Stomach (tissue), 4 donors: ENCODE measurements at regions not wholly inside any gene's neighbourhood (a gene's known extent, or its start where the extent isn't known, plus 50 kb on each side); places are given as distances from the start of the nearest gene placed in this dataset.
"Not testable (repeated sequence)": the region's sequence is repeated elsewhere in the genome, so short reads cannot be mapped to it uniquely, and the experiment has no call there.

ENCODE experiments used
- CTCF ChIP-seq, 7 experiments: fragments of 450-650 bp in 4 of 7; fragments of 200-600 bp in 3 of 7; sonication (generic) in 3 of 7; IDR thresholded peaks; one replicate each; pipeline ENCODE4 v1.5.1; 2016 to 2019; ENCODE audit warnings: antibody characterized with exemption in 7 of 7, control low read depth in 2 of 7, mild to moderate bottlenecking in 1 of 7
- EP300 ChIP-seq: sonication (generic); formaldehyde crosslinking; IDR thresholded peaks from one replicate; pipeline ENCODE4 v1.6.1; 2017; ENCODE audit warnings: antibody characterized with exemption

DNA sequence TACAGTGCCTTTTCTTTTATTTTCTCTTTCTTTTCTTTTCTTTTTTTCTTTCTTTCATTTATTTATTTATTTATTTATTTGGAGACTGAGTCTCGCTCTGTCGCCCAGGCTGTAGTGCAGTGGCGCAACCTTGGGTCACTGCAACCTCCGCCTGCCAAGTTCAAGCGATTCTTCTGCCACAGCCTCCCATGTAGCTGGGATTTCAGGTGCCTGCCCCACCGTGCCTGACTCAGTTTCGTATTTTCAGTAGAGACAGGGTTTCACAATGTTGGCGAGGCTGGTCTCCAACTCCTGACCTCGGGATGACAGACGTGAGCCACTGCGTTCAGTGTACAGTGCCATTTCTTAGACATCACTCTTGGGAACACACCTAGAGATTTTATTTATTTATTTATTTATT, 110.0 kb upstream of the ANKRD30BL start:
- not testable (repeated sequence) for TF ChIP-seq EP300; CTCF (IDR thresholded peaks at IDR 0.05)
